RWPE1 (cell line): ENCODE measurements at regions not wholly inside any gene's neighbourhood (a gene's known extent, or its start where the extent isn't known, plus 50 kb on each side); places are given as distances from the start of the nearest gene placed in this dataset.
"Not testable (repeated sequence)": the region's sequence is repeated elsewhere in the genome, so short reads cannot be mapped to it uniquely, and the experiment has no call there.

ENCODE experiments used
- CTCF ChIA-PET: fragments of 350-600 bp; sonication (Branson Sonifier 250); formaldehyde crosslinking; extraction: SDS; loops from one replicate; lab custom pipeline; 2021; lab: Yijun Ruan, JAX
- POLR2A ChIA-PET: fragments of 400-600 bp; formaldehyde crosslinking; extraction: SDS; loops from one replicate; lab custom pipeline; 2020; ENCODE audit warnings: antibody characterized with exemption; ENCODE audit not compliant: low non-redundant PET; lab: Yijun Ruan, JAX
- DNase-seq: peaks from one replicate; pipeline ENCODE4 v3.0.0; 2012; ENCODE audit warnings: low spot score
- H3K27ac ChIP-seq: fragments of 450-650 bp; 2 replicates; pipeline ENCODE4 v1.5.1; 2017
- CTCF ChIP-seq: fragments of 450-650 bp; conservative IDR thresholded peaks from 2 replicates; pipeline ENCODE4 v1.5.1; 2017; ENCODE audit warnings: low read depth, mild to moderate bottlenecking

DNA sequence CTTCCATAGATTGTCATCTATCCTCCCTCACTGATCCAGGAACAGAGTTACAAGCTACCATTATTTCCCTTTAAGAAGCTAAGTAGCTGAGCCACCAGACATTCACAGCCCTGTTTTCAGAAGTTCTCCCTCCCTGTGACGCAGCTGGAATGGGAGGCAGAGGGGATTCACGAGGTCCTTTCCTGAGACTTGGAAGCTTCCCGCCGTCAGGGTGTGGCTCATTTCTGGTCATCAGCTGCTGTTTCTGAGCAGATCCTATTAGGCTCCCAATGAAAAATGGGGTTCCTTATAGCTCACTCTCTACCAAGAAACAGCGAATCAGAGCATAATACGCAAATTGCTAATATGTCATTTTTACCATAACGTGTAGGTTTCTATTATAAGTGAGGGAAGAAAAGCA is 559.3 kb upstream of the ID2 start:
- TF ChIP-seq CTCF: no peak
- H3K27ac ChIP-seq: peak overlapping the region; percentile 17; the same call in 1 of the 2 replicates
- POLR2A ChIA-PET: no interaction called here
- no peak for DNase-seq
- CTCF ChIA-PET: no interaction called here

GRCh38 chr2:8123464-8123863 is 558.4 kb upstream of the ID2 start:
- no peak for DNase-seq
- H3K27ac ChIP-seq: no peak overlapping the region
- ChIA-PET POLR2A (no interaction called here), CTCF (no interaction called here)
- TF ChIP-seq CTCF: no peak

GRCh38 chr2:8125741-8126711 is 555.8 kb upstream of the ID2 start:
- CTCF ChIA-PET: interaction anchor here (0.7 kb wide), 1 partner anchor 10 kb away, joined by 3 read pairs; no protein-coding TSS in a partner anchor

GRCh38 chr2:8126783-8127182 is 555.1 kb upstream of the ID2 start:
- TF ChIP-seq CTCF: no peak
- DNase-seq: no peak
- H3K27ac ChIP-seq: no peak overlapping the region
- ChIA-PET CTCF (interaction anchor here (0.7 kb wide), 1 partner anchor 11 kb away, joined by 3 read pairs; no protein-coding TSS in a partner anchor), POLR2A (no interaction called here)

More at GRCh38 chr2:8125741-8126711, 555.8 kb upstream of the ID2 start:
- DNase-seq: no peak
- H3K27ac ChIP-seq: no peak overlapping the region
- TF ChIP-seq CTCF: no peak
- POLR2A ChIA-PET: no interaction called here

DNA sequence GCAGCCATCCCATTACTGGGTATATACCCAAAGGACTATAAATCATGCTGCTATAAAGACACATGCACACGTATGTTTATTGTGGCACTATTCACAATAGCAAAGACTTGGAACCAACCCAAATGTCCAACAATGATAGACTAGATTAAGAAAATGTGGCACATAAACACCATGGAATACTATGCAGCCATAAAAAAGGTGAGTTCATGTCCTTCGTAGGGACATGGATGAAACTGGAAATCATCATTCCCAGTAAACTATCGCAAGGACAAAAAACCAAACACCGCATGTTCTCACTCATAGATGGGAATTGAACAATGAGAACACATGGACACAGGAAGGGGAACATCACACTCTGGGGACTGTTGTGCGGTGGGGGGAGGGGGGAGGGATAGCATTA is 550.4 kb upstream of the ID2 start:
- CTCF ChIA-PET, POLR2A ChIA-PET, H3K27ac ChIP-seq, DNase-seq: not testable (repeated sequence)

GRCh38 chr2:8132351-8132831 is 549.5 kb upstream of the ID2 start:
- CTCF ChIA-PET: no interaction called here
- POLR2A ChIA-PET: no interaction called here
- no peak overlapping the region for H3K27ac ChIP-seq
- DNase-seq: no peak
- no peak for TF ChIP-seq CTCF

GRCh38 chr2:8132879-8133278 is 549.0 kb upstream of the ID2 start:
- POLR2A ChIA-PET: no interaction called here
- CTCF ChIA-PET: no interaction called here

More at GRCh38 chr2:8132879-8133278, 549.0 kb upstream of the ID2 start:
- DNase-seq: no peak
- TF ChIP-seq CTCF: no peak
- no peak overlapping the region for H3K27ac ChIP-seq
